Colonic mucosa (tissue), 4 donors: ENCODE measurements at regions not wholly inside any gene's neighbourhood (a gene's known extent, or its start where the extent isn't known, plus 50 kb on each side); places are given as distances from the start of the nearest gene placed in this dataset.

Experiments used
- DNase-seq: peaks from one replicate; pipeline ENCODE4 v3.0.0-alpha.2; 2020
- H3K27ac ChIP-seq: fragments of 200-600 bp; one replicate; pipeline ENCODE4 v1.8.0; 2021
- H3K27me3 ChIP-seq: fragments of 200-600 bp; one replicate; pipeline ENCODE4 v1.8.0; 2021
- H3K36me3 ChIP-seq: fragments of 200-600 bp; one replicate; pipeline ENCODE4 v1.8.0; 2021
- H3K4me1 ChIP-seq: fragments of 200-600 bp; one replicate; pipeline ENCODE4 v1.8.0; 2021; ENCODE audit warnings: mild to moderate bottlenecking
- H3K4me3 ChIP-seq: fragments of 200-600 bp; one replicate; pipeline ENCODE4 v1.8.0; 2021
- H3K9ac ChIP-seq, 2 donors: one replicate each; pipeline ENCODE4 v1.7.0; 2013; ENCODE audit warnings: control low read depth in 2 of 2, low read depth in 2 of 2, low read length in 2 of 2
- H3K9me3 ChIP-seq: fragments of 200-600 bp; one replicate; pipeline ENCODE4 v1.8.0; 2021
- intact Hi-C: fragments of 100-400 bp; cut with DNase I; formaldehyde crosslinking; loops from one replicate; pipeline ENCODE4 v1.14.1; 2022
- TF ChIP-seq, protein P1 (sequence below): fragments of 200-600 bp; IDR thresholded peaks from one replicate; pipeline ENCODE4 v1.8.0; 2022; ENCODE audit warnings: antibody characterized with exemption, mild to moderate bottlenecking
- donor health status: healthy.
- donor health status: DM: no; HTN: no; CAD: no.
- donor health status: DM: no; HTN: no; CAD: no.

DNA sequence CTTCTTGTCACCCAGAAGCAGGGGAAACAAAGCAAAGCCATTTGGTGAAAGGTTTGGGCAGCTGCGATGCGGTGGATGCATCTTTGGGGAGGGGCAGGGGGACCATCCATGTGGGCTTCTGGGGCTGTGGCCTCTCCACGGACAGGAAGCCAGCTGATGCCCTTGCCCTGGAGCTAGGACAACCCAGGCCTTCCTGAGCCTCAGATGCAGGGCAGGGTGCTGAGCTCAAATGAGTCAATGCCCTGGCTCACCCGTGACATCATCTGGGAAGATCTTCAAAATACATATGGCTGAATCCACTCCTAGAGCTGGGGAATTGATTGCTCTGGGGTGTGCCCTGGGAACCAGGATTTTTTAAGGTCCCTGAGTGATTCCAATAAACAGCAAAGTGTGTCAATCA lies 1418.2 kb downstream of the TBC1D22A start:
- no peak overlapping the region for H3K4me3 ChIP-seq
- H3K9me3 ChIP-seq, result no peaks in the 10 kb centered on the region
- H3K27ac ChIP-seq, result no peak overlapping the region
- H3K4me1 ChIP-seq, result no peaks in the 10 kb centered on the region
- H3K9ac ChIP-seq, result no peak overlapping the region
- no peak for DNase-seq
- TF ChIP-seq, protein P1, sequence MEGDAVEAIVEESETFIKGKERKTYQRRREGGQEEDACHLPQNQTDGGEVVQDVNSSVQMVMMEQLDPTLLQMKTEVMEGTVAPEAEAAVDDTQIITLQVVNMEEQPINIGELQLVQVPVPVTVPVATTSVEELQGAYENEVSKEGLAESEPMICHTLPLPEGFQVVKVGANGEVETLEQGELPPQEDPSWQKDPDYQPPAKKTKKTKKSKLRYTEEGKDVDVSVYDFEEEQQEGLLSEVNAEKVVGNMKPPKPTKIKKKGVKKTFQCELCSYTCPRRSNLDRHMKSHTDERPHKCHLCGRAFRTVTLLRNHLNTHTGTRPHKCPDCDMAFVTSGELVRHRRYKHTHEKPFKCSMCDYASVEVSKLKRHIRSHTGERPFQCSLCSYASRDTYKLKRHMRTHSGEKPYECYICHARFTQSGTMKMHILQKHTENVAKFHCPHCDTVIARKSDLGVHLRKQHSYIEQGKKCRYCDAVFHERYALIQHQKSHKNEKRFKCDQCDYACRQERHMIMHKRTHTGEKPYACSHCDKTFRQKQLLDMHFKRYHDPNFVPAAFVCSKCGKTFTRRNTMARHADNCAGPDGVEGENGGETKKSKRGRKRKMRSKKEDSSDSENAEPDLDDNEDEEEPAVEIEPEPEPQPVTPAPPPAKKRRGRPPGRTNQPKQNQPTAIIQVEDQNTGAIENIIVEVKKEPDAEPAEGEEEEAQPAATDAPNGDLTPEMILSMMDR, result no peak
- H3K36me3 ChIP-seq, result no peaks in the 10 kb centered on the region
- H3K27me3 ChIP-seq, result no peaks in the 10 kb centered on the region
- intact Hi-C loops, result no loop called here

GRCh38 chr22:48179571-48180546 lies 1417.4 kb downstream of the TBC1D22A start:
- no peak overlapping the region for H3K27ac ChIP-seq
- H3K9ac ChIP-seq, result no peak overlapping the region
- intact Hi-C loops, result no loop called here
- no peaks in the 10 kb centered on the region for H3K36me3 ChIP-seq
- no peaks in the 10 kb centered on the region for H3K27me3 ChIP-seq
- no peaks in the 10 kb centered on the region for H3K9me3 ChIP-seq
- no peak for DNase-seq
- no peak overlapping the region for H3K4me3 ChIP-seq
- no peaks in the 10 kb centered on the region for H3K4me1 ChIP-seq
- TF ChIP-seq, protein P1, result no peak

DNA sequence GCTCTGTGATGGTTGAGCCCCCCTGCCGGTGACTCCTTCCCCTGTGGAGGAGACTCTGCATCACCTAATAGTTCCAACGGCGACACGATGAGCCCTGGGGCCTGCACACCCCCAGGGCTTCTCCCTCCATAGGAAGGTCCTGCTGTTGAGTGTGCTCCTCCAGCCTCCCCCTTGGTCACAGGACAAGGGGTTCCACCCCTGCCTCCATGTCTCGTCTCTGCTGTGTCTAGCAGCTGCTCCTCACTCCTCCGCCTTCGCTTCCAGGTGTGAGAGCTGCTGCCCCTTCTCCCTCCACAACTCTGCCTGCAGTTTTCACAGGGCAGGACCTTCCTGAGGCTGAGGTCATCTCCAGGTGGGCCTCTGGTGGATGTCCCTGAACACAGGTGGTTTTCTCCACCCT lies 1416.1 kb downstream of the TBC1D22A start:
- Histone ChIP-seq H3K4me1 (no peaks in the 10 kb centered on the region), H3K4me3 (no peak overlapping the region)
- intact Hi-C loops, result no loop called here

DNA sequence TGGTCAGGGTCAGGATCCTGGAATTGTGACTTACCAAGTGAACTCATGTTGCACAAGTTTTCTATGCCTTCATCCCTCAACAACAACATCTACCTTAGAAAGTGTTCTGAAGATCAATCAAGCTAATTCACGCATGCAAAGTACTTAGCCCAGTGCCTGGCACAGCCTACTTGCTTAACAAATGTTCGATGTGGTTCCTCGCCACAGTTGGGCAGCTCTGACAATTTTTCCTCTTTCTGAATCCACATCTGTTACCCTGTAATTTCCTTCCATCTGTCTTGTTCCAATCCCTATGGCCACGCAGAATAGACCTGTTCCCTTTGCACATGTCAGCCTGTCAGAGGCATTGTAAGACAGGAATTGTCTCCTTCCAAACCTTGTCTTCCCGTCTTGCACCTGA lies 1415.2 kb downstream of the TBC1D22A start:
- TF ChIP-seq, protein P1, result no peak
- Histone ChIP-seq H3K9me3 (no peaks in the 10 kb centered on the region), H3K4me1 (no peaks in the 10 kb centered on the region), H3K4me3 (no peak overlapping the region), H3K9ac (no peak overlapping the region), H3K27me3 (no peaks in the 10 kb centered on the region), H3K27ac (no peak overlapping the region), H3K36me3 (no peaks in the 10 kb centered on the region)
- no peak for DNase-seq
- intact Hi-C loops, result no loop called here

More for the DNA sequence above, 1416.1 kb downstream of the TBC1D22A start:
- DNase-seq, result no peak
- no peak overlapping the region for H3K27ac ChIP-seq
- H3K36me3 ChIP-seq, result no peaks in the 10 kb centered on the region
- TF ChIP-seq, protein P1, result no peak
- no peaks in the 10 kb centered on the region for H3K9me3 ChIP-seq
- H3K27me3 ChIP-seq, result no peaks in the 10 kb centered on the region
- no peak overlapping the region for H3K9ac ChIP-seq

- TF ChIP-seq, protein P1, result no peak
- Histone ChIP-seq H3K9me3 (no peaks in the 10 kb centered on the region), H3K27ac (no peak overlapping the region), H3K4me1 (no peaks in the 10 kb centered on the region), H3K27me3 (no peaks in the 10 kb centered on the region), H3K4me3 (no peak overlapping the region), H3K36me3 (no peaks in the 10 kb centered on the region), H3K9ac (no peak overlapping the region)
- intact Hi-C loops, result no loop called here
- DNase-seq, result no peak
Observed at GRCh38 chr22:48175721-48176120, 1413.3 kb downstream of the TBC1D22A start.
